ENCODE measurements at regions not wholly inside any gene's neighbourhood (a gene's known extent, or its start where the extent isn't known, plus 50 kb on each side); places are given as distances from the start of the nearest gene placed in this dataset.

DNA sequence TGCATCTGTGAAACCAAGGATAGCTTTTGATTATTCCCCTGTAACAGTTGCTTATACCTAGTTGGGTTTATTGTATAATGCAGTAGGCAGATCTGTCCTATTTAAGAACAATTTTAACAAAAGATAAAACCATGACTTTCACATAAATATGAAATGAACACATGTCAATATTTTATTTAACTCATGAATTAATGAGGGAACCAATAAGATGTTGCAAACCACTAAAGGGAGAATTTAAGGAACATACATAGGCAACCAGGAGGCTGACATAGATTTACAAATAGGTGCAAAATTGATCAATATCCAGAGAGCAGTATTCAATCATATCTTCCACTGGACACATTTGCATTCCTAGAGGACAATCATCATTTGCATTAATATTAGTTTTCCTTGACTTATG is 280.0 kb upstream of the BRINP1 start:
- no peaks in the 10 kb centered on the region for H3K36me3 ChIP-seq (ENCODE audit: control insufficient read depth in 4 of 4, insufficient read depth in 3 of 4, low read depth in 1 of 4, low read length in 3 of 4)
- no peaks in the 10 kb centered on the region for H3K27me3 ChIP-seq (ENCODE audit: control insufficient read depth in 4 of 4, insufficient read depth in 4 of 4, low read length in 3 of 4)
- no peak overlapping the region for H3K27ac ChIP-seq (ENCODE audit: low read depth in 1 of 2, low read length in 2 of 2)
- no peak overlapping the region for H3K9ac ChIP-seq (ENCODE audit: low read depth in 1 of 2, low read length in 2 of 2)
- H3K4me3 ChIP-seq (ENCODE audit: low read depth in 1 of 3, low read length in 3 of 3), result no peak overlapping the region
- H3K4me1 ChIP-seq (ENCODE audit: control insufficient read depth in 4 of 4, insufficient read depth in 4 of 4, low read length in 3 of 4), result no peaks in the 10 kb centered on the region
- no peaks in the 10 kb centered on the region for H3K9me3 ChIP-seq (ENCODE audit: control insufficient read depth in 4 of 4, low read length in 3 of 4)
- no peak for DNase-seq (ENCODE audit: low spot score)
- no peak for TF ChIP-seq YY1 (IDR thresholded peaks at IDR 0.05)
- TF ChIP-seq, protein P1, sequence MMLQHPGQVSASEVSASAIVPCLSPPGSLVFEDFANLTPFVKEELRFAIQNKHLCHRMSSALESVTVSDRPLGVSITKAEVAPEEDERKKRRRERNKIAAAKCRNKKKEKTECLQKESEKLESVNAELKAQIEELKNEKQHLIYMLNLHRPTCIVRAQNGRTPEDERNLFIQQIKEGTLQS (IDR thresholded peaks at IDR 0.05), result no peak
- TF ChIP-seq, protein P2, sequence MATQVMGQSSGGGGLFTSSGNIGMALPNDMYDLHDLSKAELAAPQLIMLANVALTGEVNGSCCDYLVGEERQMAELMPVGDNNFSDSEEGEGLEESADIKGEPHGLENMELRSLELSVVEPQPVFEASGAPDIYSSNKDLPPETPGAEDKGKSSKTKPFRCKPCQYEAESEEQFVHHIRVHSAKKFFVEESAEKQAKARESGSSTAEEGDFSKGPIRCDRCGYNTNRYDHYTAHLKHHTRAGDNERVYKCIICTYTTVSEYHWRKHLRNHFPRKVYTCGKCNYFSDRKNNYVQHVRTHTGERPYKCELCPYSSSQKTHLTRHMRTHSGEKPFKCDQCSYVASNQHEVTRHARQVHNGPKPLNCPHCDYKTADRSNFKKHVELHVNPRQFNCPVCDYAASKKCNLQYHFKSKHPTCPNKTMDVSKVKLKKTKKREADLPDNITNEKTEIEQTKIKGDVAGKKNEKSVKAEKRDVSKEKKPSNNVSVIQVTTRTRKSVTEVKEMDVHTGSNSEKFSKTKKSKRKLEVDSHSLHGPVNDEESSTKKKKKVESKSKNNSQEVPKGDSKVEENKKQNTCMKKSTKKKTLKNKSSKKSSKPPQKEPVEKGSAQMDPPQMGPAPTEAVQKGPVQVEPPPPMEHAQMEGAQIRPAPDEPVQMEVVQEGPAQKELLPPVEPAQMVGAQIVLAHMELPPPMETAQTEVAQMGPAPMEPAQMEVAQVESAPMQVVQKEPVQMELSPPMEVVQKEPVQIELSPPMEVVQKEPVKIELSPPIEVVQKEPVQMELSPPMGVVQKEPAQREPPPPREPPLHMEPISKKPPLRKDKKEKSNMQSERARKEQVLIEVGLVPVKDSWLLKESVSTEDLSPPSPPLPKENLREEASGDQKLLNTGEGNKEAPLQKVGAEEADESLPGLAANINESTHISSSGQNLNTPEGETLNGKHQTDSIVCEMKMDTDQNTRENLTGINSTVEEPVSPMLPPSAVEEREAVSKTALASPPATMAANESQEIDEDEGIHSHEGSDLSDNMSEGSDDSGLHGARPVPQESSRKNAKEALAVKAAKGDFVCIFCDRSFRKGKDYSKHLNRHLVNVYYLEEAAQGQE (IDR thresholded peaks at IDR 0.05), result no peak
- TF ChIP-seq HNF4A (conservative IDR thresholded peaks at IDR 0.05), result no peak
- TF ChIP-seq, protein P3, sequence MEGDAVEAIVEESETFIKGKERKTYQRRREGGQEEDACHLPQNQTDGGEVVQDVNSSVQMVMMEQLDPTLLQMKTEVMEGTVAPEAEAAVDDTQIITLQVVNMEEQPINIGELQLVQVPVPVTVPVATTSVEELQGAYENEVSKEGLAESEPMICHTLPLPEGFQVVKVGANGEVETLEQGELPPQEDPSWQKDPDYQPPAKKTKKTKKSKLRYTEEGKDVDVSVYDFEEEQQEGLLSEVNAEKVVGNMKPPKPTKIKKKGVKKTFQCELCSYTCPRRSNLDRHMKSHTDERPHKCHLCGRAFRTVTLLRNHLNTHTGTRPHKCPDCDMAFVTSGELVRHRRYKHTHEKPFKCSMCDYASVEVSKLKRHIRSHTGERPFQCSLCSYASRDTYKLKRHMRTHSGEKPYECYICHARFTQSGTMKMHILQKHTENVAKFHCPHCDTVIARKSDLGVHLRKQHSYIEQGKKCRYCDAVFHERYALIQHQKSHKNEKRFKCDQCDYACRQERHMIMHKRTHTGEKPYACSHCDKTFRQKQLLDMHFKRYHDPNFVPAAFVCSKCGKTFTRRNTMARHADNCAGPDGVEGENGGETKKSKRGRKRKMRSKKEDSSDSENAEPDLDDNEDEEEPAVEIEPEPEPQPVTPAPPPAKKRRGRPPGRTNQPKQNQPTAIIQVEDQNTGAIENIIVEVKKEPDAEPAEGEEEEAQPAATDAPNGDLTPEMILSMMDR (IDR thresholded peaks at IDR 0.05; ENCODE audit: low read depth, low read length, missing input control), result no peak
- no peak for TF ChIP-seq TAF1 (conservative IDR thresholded peaks at IDR 0.05)
- no peak for TF ChIP-seq EGR1 (IDR thresholded peaks at IDR 0.05; ENCODE audit: low read depth in 2 of 2)
- no peak for TF ChIP-seq RXRA (IDR thresholded peaks at IDR 0.05)
- TF ChIP-seq, protein P4, sequence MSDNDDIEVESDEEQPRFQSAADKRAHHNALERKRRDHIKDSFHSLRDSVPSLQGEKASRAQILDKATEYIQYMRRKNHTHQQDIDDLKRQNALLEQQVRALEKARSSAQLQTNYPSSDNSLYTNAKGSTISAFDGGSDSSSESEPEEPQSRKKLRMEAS (IDR thresholded peaks at IDR 0.05), result no peak
- TF ChIP-seq, protein P5, sequence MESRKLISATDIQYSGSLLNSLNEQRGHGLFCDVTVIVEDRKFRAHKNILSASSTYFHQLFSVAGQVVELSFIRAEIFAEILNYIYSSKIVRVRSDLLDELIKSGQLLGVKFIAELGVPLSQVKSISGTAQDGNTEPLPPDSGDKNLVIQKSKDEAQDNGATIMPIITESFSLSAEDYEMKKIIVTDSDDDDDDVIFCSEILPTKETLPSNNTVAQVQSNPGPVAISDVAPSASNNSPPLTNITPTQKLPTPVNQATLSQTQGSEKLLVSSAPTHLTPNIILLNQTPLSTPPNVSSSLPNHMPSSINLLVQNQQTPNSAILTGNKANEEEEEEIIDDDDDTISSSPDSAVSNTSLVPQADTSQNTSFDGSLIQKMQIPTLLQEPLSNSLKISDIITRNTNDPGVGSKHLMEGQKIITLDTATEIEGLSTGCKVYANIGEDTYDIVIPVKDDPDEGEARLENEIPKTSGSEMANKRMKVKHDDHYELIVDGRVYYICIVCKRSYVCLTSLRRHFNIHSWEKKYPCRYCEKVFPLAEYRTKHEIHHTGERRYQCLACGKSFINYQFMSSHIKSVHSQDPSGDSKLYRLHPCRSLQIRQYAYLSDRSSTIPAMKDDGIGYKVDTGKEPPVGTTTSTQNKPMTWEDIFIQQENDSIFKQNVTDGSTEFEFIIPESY (IDR thresholded peaks at IDR 0.05), result no peak
- no peak for TF ChIP-seq SP1 (IDR thresholded peaks at IDR 0.05)
- TF ChIP-seq NR2F2 (IDR thresholded peaks at IDR 0.05), result no peak
- no peak for TF ChIP-seq FOXA2 (IDR thresholded peaks at IDR 0.05)

DNA sequence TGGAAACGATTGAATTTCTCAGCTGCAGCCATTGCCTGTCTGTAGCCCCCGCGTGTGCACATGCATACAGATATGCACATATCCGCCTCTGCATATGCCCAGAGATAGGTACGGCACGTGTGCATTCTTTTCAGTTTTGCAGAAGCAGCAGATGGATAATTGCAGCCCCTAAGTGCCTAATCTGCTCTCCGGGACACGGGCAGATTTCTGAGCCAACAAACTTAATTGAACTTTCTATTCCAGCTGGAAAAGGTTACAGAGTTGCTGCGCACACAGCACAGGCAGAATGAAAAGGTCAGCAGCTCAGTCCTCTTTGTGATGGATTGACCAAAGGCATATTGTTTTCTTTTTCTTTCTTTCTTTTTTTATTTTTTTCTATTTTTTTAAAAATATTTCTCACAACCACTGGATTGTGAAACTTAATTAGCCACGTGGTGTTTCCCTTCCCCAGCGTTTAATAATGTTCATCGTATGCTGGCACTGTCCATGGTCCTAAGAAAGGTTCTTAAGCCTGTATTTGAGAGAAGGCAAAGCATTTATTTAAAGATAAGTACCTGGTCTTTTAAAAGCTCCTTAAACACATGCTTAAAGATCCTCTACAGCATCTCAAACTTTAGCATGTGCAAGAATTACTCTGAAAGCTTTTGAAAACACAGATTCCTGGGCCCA is 270.2 kb upstream of the BRINP1 start:
- H3K9me3 ChIP-seq (ENCODE audit: control insufficient read depth in 4 of 4, low read length in 3 of 4), result no peaks in the 10 kb centered on the region
- WGBS, result 51% methylated on average over 12 of the region's 12 CpGs
- H3K9ac ChIP-seq (ENCODE audit: low read depth in 1 of 2, low read length in 2 of 2), result no peak overlapping the region
- no peaks in the 10 kb centered on the region for H3K4me1 ChIP-seq (ENCODE audit: control insufficient read depth in 4 of 4, insufficient read depth in 4 of 4, low read length in 3 of 4)
- H3K4me3 ChIP-seq (ENCODE audit: low read depth in 1 of 3, low read length in 3 of 3), result no peak overlapping the region
- no peak for TF ChIP-seq HNF4G (IDR thresholded peaks at IDR 0.05)
- TF ChIP-seq, protein P2 (IDR thresholded peaks at IDR 0.05), result peak; percentile 98
- TF ChIP-seq EGR1 (IDR thresholded peaks at IDR 0.05; ENCODE audit: low read depth in 2 of 2), result no peak
- TF ChIP-seq RAD21 (IDR thresholded peaks at IDR 0.05), result peak in 1 of 2 donors; percentile 15
- TF ChIP-seq FOXA2 (IDR thresholded peaks at IDR 0.05), result no peak
- no peak overlapping the region for H3K27ac ChIP-seq (ENCODE audit: low read depth in 1 of 2, low read length in 2 of 2)
- H3K36me3 ChIP-seq (ENCODE audit: control insufficient read depth in 4 of 4, insufficient read depth in 3 of 4, low read depth in 1 of 4, low read length in 3 of 4), result no peaks in the 10 kb centered on the region
- H3K27me3 ChIP-seq (ENCODE audit: control insufficient read depth in 4 of 4, insufficient read depth in 4 of 4, low read length in 3 of 4), result no peaks in the 10 kb centered on the region
- DNase-seq (ENCODE audit: low spot score), result no peak

Measured in liver (tissue), 8 donors.